ENCODE measurements at regions not wholly inside any gene's neighbourhood (a gene's known extent, or its start where the extent isn't known, plus 50 kb on each side); places are given as distances from the start of the nearest gene placed in this dataset.
A peak's percentile ranks its signal among the peaks of the same experiment; 100 is the strongest.
"Not testable (repeated sequence)": the region's sequence is repeated elsewhere in the genome, so short reads cannot be mapped to it uniquely, and the experiment has no call there.

- H3K27ac Mint-ChIP-seq = no peak overlapping the region
- ATAC-seq = no peak
- H3K36me3 Mint-ChIP-seq = peaks cover 0 to 8% of the 10 kb centered on the region in 2 donors
- peaks cover 11 to 18% of the 10 kb centered on the region in 2 donors for H3K9me3 Mint-ChIP-seq
- DNase-seq (ENCODE audit: low spot score in 2 of 2) = no peak
These were observed 66.3 kb upstream of the UFM1 start for GRCh38 chr13:38283346-38283745.

- ATAC-seq = no peak
- Mint-ChIP-seq H3K27ac (no peak overlapping the region), H3K9me3 (peaks cover 20 to 23% of the 10 kb centered on the region in 2 donors), H3K36me3 (peaks cover 5 to 18% of the 10 kb centered on the region in 2 donors)
- DNase-seq (ENCODE audit: low spot score in 2 of 2) = no peak
These were observed 84.5 kb upstream of the UFM1 start for GRCh38 chr13:38265132-38265497.

GRCh38 chr13:38264363-38265131 is 85.1 kb upstream of the UFM1 start:
- Mint-ChIP-seq H3K27ac (no peak overlapping the region), H3K36me3 (peaks cover 5 to 14% of the 10 kb centered on the region in 2 donors), H3K9me3 (peaks cover 15 to 19% of the 10 kb centered on the region in 2 donors)
- DNase-seq (ENCODE audit: low spot score in 2 of 2) = no peak
- ATAC-seq = no peak

- no peak for ATAC-seq
- no peak overlapping the region for H3K27ac Mint-ChIP-seq
- H3K36me3 Mint-ChIP-seq = peaks cover 5 to 10% of the 10 kb centered on the region in 2 donors
- peaks cover 7 to 10% of the 10 kb centered on the region in 2 donors for H3K9me3 Mint-ChIP-seq
- no peak for DNase-seq (ENCODE audit: low spot score in 2 of 2)
These were observed 87.4 kb upstream of the UFM1 start for GRCh38 chr13:38262211-38262610.

- ATAC-seq (no peak), DNase-seq (ENCODE audit: low spot score in 2 of 2) (no peak)
- Mint-ChIP-seq H3K36me3 (no peaks in the 10 kb centered on the region), H3K9me3 (no peaks in the 10 kb centered on the region), H3K27ac (no peak overlapping the region)
These were observed 94.1 kb upstream of the UFM1 start for GRCh38 chr13:38255600-38255999.

- Mint-ChIP-seq H3K9me3 (peaks cover 0 to 7% of the 10 kb centered on the region in 2 donors), H3K36me3 (peaks cover 4 to 7% of the 10 kb centered on the region in 2 donors), H3K27ac (no peak overlapping the region)
- ATAC-seq = no peak
- DNase-seq (ENCODE audit: low spot score in 2 of 2) = no peak
These were observed 109.8 kb upstream of the UFM1 start for GRCh38 chr13:38239874-38240273.

- Mint-ChIP-seq H3K27ac (no peak overlapping the region), H3K36me3 (peaks cover 0 to 15% of the 10 kb centered on the region in 2 donors), H3K9me3 (peaks cover 8 to 23% of the 10 kb centered on the region in 2 donors)
- ATAC-seq = no peak
- DNase-seq (ENCODE audit: low spot score in 2 of 2) = no peak
These were observed 121.3 kb upstream of the UFM1 start for GRCh38 chr13:38228322-38228721.

- Mint-ChIP-seq H3K9me3 (peaks cover 0 to 7% of the 10 kb centered on the region in 2 donors), H3K36me3 (no peaks in the 10 kb centered on the region), H3K27ac (no peak overlapping the region)
- no peak for DNase-seq (ENCODE audit: low spot score in 2 of 2)
- no peak for ATAC-seq
These were observed 123.2 kb upstream of the UFM1 start for GRCh38 chr13:38226496-38226895.

- H3K9me3 Mint-ChIP-seq = peaks cover 0 to 6% of the 10 kb centered on the region in 2 donors
- H3K36me3 Mint-ChIP-seq = peaks cover 0 to 6% of the 10 kb centered on the region in 2 donors
These were observed 126.6 kb upstream of the UFM1 start for GRCh38 chr13:38223089-38223488.

GRCh38 chr13:38221120-38221519 is 128.5 kb upstream of the UFM1 start:
- not testable (repeated sequence) for ATAC-seq; H3K36me3 Mint-ChIP-seq; H3K27ac Mint-ChIP-seq; DNase-seq (ENCODE audit: low spot score in 2 of 2); H3K9me3 Mint-ChIP-seq

More at GRCh38 chr13:38223089-38223488, 126.6 kb upstream of the UFM1 start:
- H3K27ac Mint-ChIP-seq = peak overlapping the region in 1 of 2 donors; percentile 88
- DNase-seq (ENCODE audit: low spot score in 2 of 2) (no peak), ATAC-seq (no peak)

GRCh38 chr13:38216181-38216580 is 133.5 kb upstream of the UFM1 start:
- H3K36me3 Mint-ChIP-seq = peaks cover 0 to 9% of the 10 kb centered on the region in 2 donors
- ATAC-seq = no peak
- no peak overlapping the region for H3K27ac Mint-ChIP-seq
- peaks cover 14 to 17% of the 10 kb centered on the region in 2 donors for H3K9me3 Mint-ChIP-seq
- no peak for DNase-seq (ENCODE audit: low spot score in 2 of 2)

GRCh38 chr13:38213314-38213713 is 136.3 kb upstream of the UFM1 start:
- DNase-seq (ENCODE audit: low spot score in 2 of 2) = no peak
- H3K27ac Mint-ChIP-seq = no peak overlapping the region
- peaks cover 0 to 10% of the 10 kb centered on the region in 2 donors for H3K36me3 Mint-ChIP-seq
- no peak for ATAC-seq
- peaks cover 13 to 24% of the 10 kb centered on the region in 2 donors for H3K9me3 Mint-ChIP-seq

GRCh38 chr13:38210928-38211596 is 138.6 kb upstream of the UFM1 start:
- Mint-ChIP-seq H3K36me3 (peaks cover 0 to 10% of the 10 kb centered on the region in 2 donors), H3K27ac (no peak overlapping the region), H3K9me3 (peaks cover 20 to 28% of the 10 kb centered on the region in 2 donors)
- no peak for DNase-seq (ENCODE audit: low spot score in 2 of 2)
- no peak for ATAC-seq

GRCh38 chr13:38204556-38204955 is 145.1 kb upstream of the UFM1 start:
- Mint-ChIP-seq H3K36me3 (no peaks in the 10 kb centered on the region), H3K27ac (no peak overlapping the region), H3K9me3 (peaks cover 5 to 6% of the 10 kb centered on the region in 2 donors)
- DNase-seq (ENCODE audit: low spot score in 2 of 2) (no peak), ATAC-seq (no peak)

GRCh38 chr13:38202740-38203139 is 146.9 kb upstream of the UFM1 start:
- DNase-seq (ENCODE audit: low spot score in 2 of 2) (no peak), ATAC-seq (peak in 1 of 2 donors; percentile 50)
- H3K27ac Mint-ChIP-seq = no peak overlapping the region
- H3K36me3 Mint-ChIP-seq = no peaks in the 10 kb centered on the region
- H3K9me3 Mint-ChIP-seq = peaks cover 4% of the 10 kb centered on the region in 2 donors

GRCh38 chr13:38191016-38191415 is 158.6 kb upstream of the UFM1 start:
- DNase-seq (ENCODE audit: low spot score in 2 of 2) (no peak), ATAC-seq (no peak)
- no peaks in the 10 kb centered on the region for H3K9me3 Mint-ChIP-seq
- H3K36me3 Mint-ChIP-seq = no peaks in the 10 kb centered on the region
- no peak overlapping the region for H3K27ac Mint-ChIP-seq

GRCh38 chr13:38180670-38181069 is 169.0 kb upstream of the UFM1 start:
- H3K27ac Mint-ChIP-seq = peak overlapping the region in 1 of 2 donors; percentile 39

More at GRCh38 chr13:38180670-38181069, 169.0 kb upstream of the UFM1 start:
- H3K9me3 Mint-ChIP-seq = no peaks in the 10 kb centered on the region
- DNase-seq (ENCODE audit: low spot score in 2 of 2) (no peak), ATAC-seq (no peak)
- peaks cover 0 to 10% of the 10 kb centered on the region in 2 donors for H3K36me3 Mint-ChIP-seq
